NCI-H1930 (cell line): ENCODE measurements at regions not wholly inside any gene's neighbourhood (a gene's known extent, or its start where the extent isn't known, plus 50 kb on each side); places are given as distances from the start of the nearest gene placed in this dataset.

Experiments
- DNase-seq, 2 experiments: peaks; one replicate each; lab custom pipeline; 2025; lab: John Stamatoyannopoulos, UW

GRCh38 chr7:41175435-41175834, 527.5 kb downstream of the INHBA start:
- DNase-seq = no peak

GRCh38 chr7:41174521-41174920, 528.4 kb downstream of the INHBA start:
- no peak for DNase-seq

- no peak for DNase-seq
These were observed 532.4 kb downstream of the INHBA start for GRCh38 chr7:41170466-41170865.

- DNase-seq = no peak
These were observed 533.6 kb downstream of the INHBA start for GRCh38 chr7:41169317-41169716.

GRCh38 chr7:41167836-41168235, 535.1 kb downstream of the INHBA start:
- no peak for DNase-seq

- DNase-seq = no peak
These were observed 538.5 kb downstream of the INHBA start for GRCh38 chr7:41164440-41164839.

GRCh38 chr7:41163991-41164390, 538.9 kb downstream of the INHBA start:
- no peak for DNase-seq

GRCh38 chr7:41162612-41163011, 540.3 kb downstream of the INHBA start:
- no peak for DNase-seq

GRCh38 chr7:41161041-41161587, 541.8 kb downstream of the INHBA start:
- DNase-seq = no peak

- DNase-seq = no peak
These were observed 546.6 kb downstream of the INHBA start for GRCh38 chr7:41156268-41156667.

GRCh38 chr7:41153268-41153667, 549.6 kb downstream of the INHBA start:
- DNase-seq = no peak

- DNase-seq = no peak
These were observed 550.7 kb downstream of the INHBA start for GRCh38 chr7:41152179-41152678.

- DNase-seq = peak; percentile 47 to 61
These were observed 553.3 kb downstream of the INHBA start for GRCh38 chr7:41149576-41149975.

GRCh38 chr7:41148521-41148951, 554.4 kb downstream of the INHBA start:
- peak; percentile 78 to 92 for DNase-seq

- no peak for DNase-seq
These were observed 555.0 kb downstream of the INHBA start for GRCh38 chr7:41147606-41148485.

- no peak for DNase-seq
These were observed 556.5 kb downstream of the INHBA start for GRCh38 chr7:41146429-41146828.

GRCh38 chr7:41145656-41146055, 557.2 kb downstream of the INHBA start:
- no peak for DNase-seq

GRCh38 chr7:41142904-41143473, 559.9 kb downstream of the INHBA start:
- no peak for DNase-seq

GRCh38 chr7:41139789-41140188, 563.1 kb downstream of the INHBA start:
- no peak for DNase-seq

GRCh38 chr7:41136551-41136950, 566.3 kb downstream of the INHBA start:
- no peak for DNase-seq

- DNase-seq = no peak
These were observed 567.4 kb downstream of the INHBA start for GRCh38 chr7:41135511-41135910.

GRCh38 chr7:41134300-41135255, 568.3 kb downstream of the INHBA start:
- DNase-seq = no peak
